ENCODE measurements at regions not wholly inside any gene's neighbourhood (a gene's known extent, or its start where the extent isn't known, plus 50 kb on each side); places are given as distances from the start of the nearest gene placed in this dataset.

- TF ChIP-seq CTCF (IDR thresholded peaks at IDR 0.05; ENCODE audit: poor library complexity, severe bottlenecking): no peak
- H3K4me3 ChIP-seq (ENCODE audit: severe bottlenecking): no peak overlapping the region
- no peaks in the 10 kb centered on the region for H3K27me3 ChIP-seq (ENCODE audit: insufficient read depth, poor library complexity, severe bottlenecking)
- no peaks in the 10 kb centered on the region for H3K9me3 ChIP-seq (ENCODE audit: severe bottlenecking)
- DNase-seq (ENCODE audit: low spot score) (no peak), ATAC-seq (ENCODE audit: low read depth) (peak; percentile 81)
- peaks cover 5% of the 10 kb centered on the region for H3K4me1 ChIP-seq (ENCODE audit: insufficient read depth, poor library complexity, severe bottlenecking)
- H3K36me3 ChIP-seq (ENCODE audit: low read depth): no peaks in the 10 kb centered on the region
- no peak overlapping the region for H3K27ac ChIP-seq (ENCODE audit: poor library complexity, severe bottlenecking)
Observed at GRCh38 chr6:141103246-141103645, 1029.5 kb upstream of the GJE1 start.

DNA sequence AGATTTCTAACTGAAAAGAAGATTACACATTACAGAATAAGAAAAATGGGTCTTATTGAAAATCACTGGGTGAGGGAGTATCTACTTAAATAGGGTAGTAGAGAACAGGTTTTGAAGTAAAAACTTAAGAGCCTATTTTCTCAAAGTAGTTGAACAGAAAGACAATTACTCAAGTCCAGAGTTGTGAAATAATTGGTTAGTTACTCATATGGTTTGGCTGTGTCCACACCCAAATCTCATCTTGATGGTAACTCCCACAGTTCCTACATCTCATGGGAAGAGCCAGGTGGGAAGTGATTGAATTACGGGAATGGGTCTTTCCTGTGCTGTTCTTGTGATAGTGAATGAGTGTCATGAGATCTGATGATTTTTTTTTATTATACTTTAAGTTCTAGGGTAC lies 1035.3 kb upstream of the GJE1 start:
- Histone ChIP-seq H3K27me3 (ENCODE audit: insufficient read depth, poor library complexity, severe bottlenecking) (no peaks in the 10 kb centered on the region), H3K9me3 (ENCODE audit: severe bottlenecking) (no peaks in the 10 kb centered on the region), H3K4me3 (ENCODE audit: severe bottlenecking) (no peak overlapping the region), H3K36me3 (ENCODE audit: low read depth) (no peaks in the 10 kb centered on the region), H3K4me1 (ENCODE audit: insufficient read depth, poor library complexity, severe bottlenecking) (no peaks in the 10 kb centered on the region), H3K27ac (ENCODE audit: poor library complexity, severe bottlenecking) (no peak overlapping the region)
- ATAC-seq (ENCODE audit: low read depth) (no peak), DNase-seq (ENCODE audit: low spot score) (no peak)
- TF ChIP-seq CTCF (IDR thresholded peaks at IDR 0.05; ENCODE audit: poor library complexity, severe bottlenecking): no peak

GRCh38 chr6:141095308-141095707 lies 1037.4 kb upstream of the GJE1 start:
- TF ChIP-seq CTCF (IDR thresholded peaks at IDR 0.05; ENCODE audit: poor library complexity, severe bottlenecking): no peak
- Histone ChIP-seq H3K36me3 (ENCODE audit: low read depth) (no peaks in the 10 kb centered on the region), H3K4me3 (ENCODE audit: severe bottlenecking) (no peak overlapping the region), H3K4me1 (ENCODE audit: insufficient read depth, poor library complexity, severe bottlenecking) (no peaks in the 10 kb centered on the region), H3K27ac (ENCODE audit: poor library complexity, severe bottlenecking) (no peak overlapping the region), H3K27me3 (ENCODE audit: insufficient read depth, poor library complexity, severe bottlenecking) (no peaks in the 10 kb centered on the region), H3K9me3 (ENCODE audit: severe bottlenecking) (no peaks in the 10 kb centered on the region)
- DNase-seq (ENCODE audit: low spot score) (no peak), ATAC-seq (ENCODE audit: low read depth) (no peak)

DNA sequence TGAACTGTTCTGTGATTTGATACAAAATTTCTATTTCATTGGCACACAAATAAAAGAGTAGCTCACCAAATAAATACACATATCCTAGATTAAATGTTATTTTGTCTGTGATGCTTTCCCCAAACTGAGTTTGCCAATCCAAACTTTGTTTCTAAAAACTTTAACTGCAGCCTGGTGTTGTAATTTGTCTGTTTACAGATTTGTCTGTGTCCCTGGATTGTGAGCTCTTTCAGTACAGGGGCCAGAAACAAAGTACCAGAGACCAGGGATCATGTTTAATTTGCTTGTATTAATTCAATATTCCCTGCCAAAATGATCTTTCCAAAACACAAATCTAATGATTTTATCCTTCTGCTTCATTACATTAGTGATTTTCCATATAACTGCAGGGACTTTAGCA lies 1044.6 kb upstream of the GJE1 start:
- no peak for ATAC-seq (ENCODE audit: low read depth)
- H3K27ac ChIP-seq (ENCODE audit: poor library complexity, severe bottlenecking): no peak overlapping the region

More for the DNA sequence above, 1044.6 kb upstream of the GJE1 start:
- Histone ChIP-seq H3K4me3 (ENCODE audit: severe bottlenecking) (no peak overlapping the region), H3K9me3 (ENCODE audit: severe bottlenecking) (no peaks in the 10 kb centered on the region), H3K27me3 (ENCODE audit: insufficient read depth, poor library complexity, severe bottlenecking) (no peaks in the 10 kb centered on the region), H3K36me3 (ENCODE audit: low read depth) (no peaks in the 10 kb centered on the region), H3K4me1 (ENCODE audit: insufficient read depth, poor library complexity, severe bottlenecking) (no peaks in the 10 kb centered on the region)
- DNase-seq (ENCODE audit: low spot score): no peak
- TF ChIP-seq CTCF (IDR thresholded peaks at IDR 0.05; ENCODE audit: poor library complexity, severe bottlenecking): no peak

Measured in RWPE2 (cell line).